ENCODE measurements at regions not wholly inside any gene's neighbourhood (a gene's known extent, or its start where the extent isn't known, plus 50 kb on each side); places are given as distances from the start of the nearest gene placed in this dataset.

GRCh38 chr2:34423301-34423700, 824.2 kb upstream of the FAM98A start:
- TF ChIP-seq CTCF (IDR thresholded peaks at IDR 0.05; ENCODE audit: insufficient read depth, low read depth, low read length) (no peak), EZH2 (IDR thresholded peaks at IDR 0.05; ENCODE audit: insufficient read depth, low read length) (no peak)
